Stimulated activated effector memory CD8-positive, alpha-beta T cell treated with anti-CD3 and anti-CD28 coated beads, Interleukin-12 subunit alpha, Interleukin-12 subunit beta, amount 100 ng/mL, for 72 hours (primary cell): ENCODE measurements at regions not wholly inside any gene's neighbourhood (a gene's known extent, or its start where the extent isn't known, plus 50 kb on each side); places are given as distances from the start of the nearest gene placed in this dataset.

Experiments used
- ATAC-seq: fragments of 150-1000 bp; cut with Tn5 transposase; 2 replicates; pipeline ENCODE4 v1.10.0; 2021
- DNase-seq, 2 donors: peaks; one replicate each; pipeline ENCODE4 v3.0.0; 2021 to 2022; ENCODE audit warnings: low spot score in 2 of 2
- H3K27ac Mint-ChIP-seq: one replicate; pipeline ENCODE4 v1.8.0; 2022; ENCODE audit warnings: mild to moderate bottlenecking, mixed read lengths
- H3K36me3 Mint-ChIP-seq: one replicate; pipeline ENCODE4 v1.8.0; 2022; ENCODE audit warnings: mild to moderate bottlenecking, mixed read lengths
- H3K4me1 Mint-ChIP-seq: one replicate; pipeline ENCODE4 v1.8.0; 2022; ENCODE audit warnings: mixed read lengths
- H3K4me3 Mint-ChIP-seq: one replicate; pipeline ENCODE4 v1.8.0; 2022; ENCODE audit warnings: mild to moderate bottlenecking, mixed read lengths
- H3K9me3 Mint-ChIP-seq: one replicate; pipeline ENCODE4 v1.8.0; 2022; ENCODE audit warnings: mixed read lengths

DNA sequence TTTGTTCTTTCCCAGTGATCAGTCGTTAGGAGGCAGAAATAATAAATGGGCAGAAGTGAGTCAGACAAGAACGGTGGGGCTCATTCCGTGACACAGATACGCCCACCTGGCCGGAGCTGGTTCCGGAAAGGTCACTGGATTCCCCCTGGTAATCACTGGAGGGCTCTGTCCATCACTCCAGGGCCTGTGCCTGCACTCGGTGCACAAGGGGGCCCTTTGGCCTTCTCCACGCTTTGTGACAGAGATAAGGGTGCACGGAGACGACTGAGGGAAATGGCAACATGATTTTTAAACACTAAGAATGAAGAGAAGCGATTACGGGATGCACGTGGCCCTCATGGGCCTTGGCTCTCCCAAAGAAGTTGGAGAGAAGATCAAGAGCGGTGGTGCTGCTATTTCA is 84.4 kb downstream of the PTGR3 start:
- H3K27ac Mint-ChIP-seq, result no peak overlapping the region
- H3K4me3 Mint-ChIP-seq, result no peak overlapping the region
- ATAC-seq, result no peak

GRCh38 chr18:75123113-75123512 is 85.8 kb downstream of the PTGR3 start:
- H3K9me3 Mint-ChIP-seq, result no peaks in the 10 kb centered on the region
- ATAC-seq (no peak), DNase-seq (no peak)
- H3K27ac Mint-ChIP-seq, result no peak overlapping the region
- no peaks in the 10 kb centered on the region for H3K36me3 Mint-ChIP-seq
- no peak overlapping the region for H3K4me3 Mint-ChIP-seq
- peaks cover 24% of the 10 kb centered on the region for H3K4me1 Mint-ChIP-seq

More for the DNA sequence above, 84.4 kb downstream of the PTGR3 start:
- no peaks in the 10 kb centered on the region for H3K36me3 Mint-ChIP-seq
- no peaks in the 10 kb centered on the region for H3K9me3 Mint-ChIP-seq
- peaks cover 24% of the 10 kb centered on the region for H3K4me1 Mint-ChIP-seq
- no peak for DNase-seq

GRCh38 chr18:75122334-75122958 is 86.5 kb downstream of the PTGR3 start:
- Mint-ChIP-seq H3K9me3 (no peaks in the 10 kb centered on the region), H3K36me3 (no peaks in the 10 kb centered on the region), H3K4me3 (no peak overlapping the region), H3K4me1 (peaks cover 24% of the 10 kb centered on the region), H3K27ac (no peak overlapping the region)
- ATAC-seq (no peak), DNase-seq (no peak)

GRCh38 chr18:75121266-75121665 is 87.7 kb downstream of the PTGR3 start:
- no peaks in the 10 kb centered on the region for H3K36me3 Mint-ChIP-seq
- ATAC-seq (no peak), DNase-seq (no peak)
- peaks cover 17% of the 10 kb centered on the region for H3K4me1 Mint-ChIP-seq
- no peak overlapping the region for H3K27ac Mint-ChIP-seq
- no peak overlapping the region for H3K4me3 Mint-ChIP-seq
- H3K9me3 Mint-ChIP-seq, result no peaks in the 10 kb centered on the region

DNA sequence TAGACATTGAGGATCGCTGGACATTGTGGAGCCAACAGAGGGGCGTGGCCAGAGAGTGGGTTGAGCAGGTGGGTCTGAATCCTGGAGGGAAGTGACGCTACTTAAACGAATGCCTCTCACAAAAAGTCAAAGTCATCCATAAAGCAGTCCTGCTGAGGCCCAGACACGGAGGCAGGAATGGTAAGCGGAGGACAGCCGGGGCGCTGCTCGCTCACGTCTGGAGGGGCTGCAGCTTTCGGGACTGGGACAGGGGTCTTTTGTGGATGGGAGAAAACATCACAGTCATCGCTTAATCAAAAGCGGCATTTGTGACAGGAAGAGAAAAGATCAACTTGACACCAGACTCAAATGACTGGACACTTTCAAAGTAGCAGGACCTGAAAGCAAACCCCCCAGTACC is 88.4 kb downstream of the PTGR3 start:
- Mint-ChIP-seq H3K4me3 (no peak overlapping the region), H3K36me3 (no peaks in the 10 kb centered on the region), H3K27ac (no peak overlapping the region), H3K9me3 (no peaks in the 10 kb centered on the region), H3K4me1 (peaks cover 12% of the 10 kb centered on the region)
- no peak for ATAC-seq
- DNase-seq, result no peak

GRCh38 chr18:75116809-75117208 is 92.1 kb downstream of the PTGR3 start:
- no peaks in the 10 kb centered on the region for H3K36me3 Mint-ChIP-seq

DNA sequence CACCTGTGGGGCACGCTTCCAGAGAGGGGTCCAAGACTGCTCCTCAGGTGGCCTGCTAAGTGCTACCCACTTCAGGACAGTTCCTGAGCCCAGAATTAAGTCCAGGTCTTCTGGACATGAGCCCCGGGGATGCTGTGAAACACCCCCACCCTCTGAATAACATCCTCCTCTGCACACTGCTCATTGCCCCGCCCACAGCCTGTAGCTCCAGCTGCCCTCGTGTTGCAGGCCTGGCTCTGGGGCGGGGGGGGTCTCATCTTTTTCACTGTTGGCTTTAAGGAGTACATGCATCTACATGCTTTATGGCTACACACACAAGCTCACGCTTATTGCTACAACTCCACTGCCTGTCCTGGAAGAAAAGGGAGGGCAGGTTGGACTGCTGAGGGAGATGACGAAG is 92.8 kb downstream of the PTGR3 start:
- no peaks in the 10 kb centered on the region for H3K36me3 Mint-ChIP-seq
- H3K27ac Mint-ChIP-seq, result no peak overlapping the region
- H3K9me3 Mint-ChIP-seq, result no peaks in the 10 kb centered on the region
- no peak for ATAC-seq
- no peak for DNase-seq
- no peak overlapping the region for H3K4me3 Mint-ChIP-seq
- peaks cover 6% of the 10 kb centered on the region for H3K4me1 Mint-ChIP-seq

More at GRCh38 chr18:75116809-75117208, 92.1 kb downstream of the PTGR3 start:
- Mint-ChIP-seq H3K4me3 (no peak overlapping the region), H3K27ac (no peak overlapping the region), H3K4me1 (peaks cover 6% of the 10 kb centered on the region), H3K9me3 (no peaks in the 10 kb centered on the region)
- no peak for DNase-seq
- no peak for ATAC-seq

DNA sequence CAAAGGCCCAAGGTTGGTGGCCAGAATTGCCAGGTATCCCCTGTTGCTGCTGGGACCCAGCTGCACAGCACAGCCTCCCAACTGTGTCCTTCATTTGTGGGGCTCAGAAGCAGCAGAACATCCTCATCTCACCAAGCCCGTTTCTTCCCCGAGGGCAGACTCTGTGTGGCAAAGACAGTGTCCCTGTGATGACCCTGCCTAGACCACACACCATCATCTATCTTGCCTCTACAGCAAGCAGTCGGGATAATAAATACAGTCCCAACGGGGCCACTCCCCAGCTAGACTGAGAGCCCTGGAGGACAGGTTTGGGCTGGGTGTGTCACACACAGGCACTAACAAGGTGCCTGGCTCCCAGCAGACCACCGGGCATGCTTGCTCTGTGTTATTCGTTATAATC is 93.4 kb downstream of the PTGR3 start:
- DNase-seq, result no peak
- Mint-ChIP-seq H3K9me3 (no peaks in the 10 kb centered on the region), H3K4me3 (no peak overlapping the region), H3K36me3 (no peaks in the 10 kb centered on the region), H3K27ac (no peak overlapping the region), H3K4me1 (peaks cover 4% of the 10 kb centered on the region)
- no peak for ATAC-seq
